ENCODE measurements at regions not wholly inside any gene's neighbourhood (a gene's known extent, or its start where the extent isn't known, plus 50 kb on each side); places are given as distances from the start of the nearest gene placed in this dataset.
A peak's percentile ranks its signal among the peaks of the same experiment; 100 is the strongest.

DNA sequence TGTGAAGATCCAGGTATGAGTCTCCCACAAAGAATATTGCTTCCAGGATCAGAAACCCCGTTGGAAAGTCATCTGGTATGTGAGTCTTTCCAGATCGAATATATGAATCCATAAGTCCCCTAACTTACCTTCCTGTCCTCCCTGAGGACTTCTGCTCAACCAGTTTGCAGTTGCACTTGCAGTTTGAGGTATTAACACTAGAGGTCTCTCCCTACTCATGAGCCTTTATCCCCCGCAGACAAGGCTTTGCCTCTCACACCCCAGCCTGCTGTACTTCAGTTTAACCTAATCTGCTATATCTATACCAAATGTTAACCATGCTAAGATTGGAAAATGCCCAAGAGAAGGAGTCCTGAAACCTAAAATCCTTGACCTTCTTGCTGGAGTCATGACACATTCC is 135.3 kb upstream of the DEFB112 start:
- intact Hi-C loops (cut with micrococcal nuclease; ENCODE audit: unreplicated experiment), result no loop called here
- Mint-ChIP-seq H3K36me3 (ENCODE audit: insufficient read depth, unreplicated experiment) (no peaks in the 10 kb centered on the region), H3K27me3 (ENCODE audit: insufficient read depth, unreplicated experiment) (peaks cover 2% of the 10 kb centered on the region), H3K9me3 (ENCODE audit: unreplicated experiment) (no peaks in the 10 kb centered on the region), H3K4me3 (ENCODE audit: unreplicated experiment) (no peak overlapping the region), H3K27ac (ENCODE audit: unreplicated experiment) (no peak overlapping the region), H3K4me1 (ENCODE audit: low read depth, unreplicated experiment) (no peaks in the 10 kb centered on the region)
- DNase-seq, result peak in 1 of 2 experiments; percentile 4
- TF ChIP-seq, protein P1, sequence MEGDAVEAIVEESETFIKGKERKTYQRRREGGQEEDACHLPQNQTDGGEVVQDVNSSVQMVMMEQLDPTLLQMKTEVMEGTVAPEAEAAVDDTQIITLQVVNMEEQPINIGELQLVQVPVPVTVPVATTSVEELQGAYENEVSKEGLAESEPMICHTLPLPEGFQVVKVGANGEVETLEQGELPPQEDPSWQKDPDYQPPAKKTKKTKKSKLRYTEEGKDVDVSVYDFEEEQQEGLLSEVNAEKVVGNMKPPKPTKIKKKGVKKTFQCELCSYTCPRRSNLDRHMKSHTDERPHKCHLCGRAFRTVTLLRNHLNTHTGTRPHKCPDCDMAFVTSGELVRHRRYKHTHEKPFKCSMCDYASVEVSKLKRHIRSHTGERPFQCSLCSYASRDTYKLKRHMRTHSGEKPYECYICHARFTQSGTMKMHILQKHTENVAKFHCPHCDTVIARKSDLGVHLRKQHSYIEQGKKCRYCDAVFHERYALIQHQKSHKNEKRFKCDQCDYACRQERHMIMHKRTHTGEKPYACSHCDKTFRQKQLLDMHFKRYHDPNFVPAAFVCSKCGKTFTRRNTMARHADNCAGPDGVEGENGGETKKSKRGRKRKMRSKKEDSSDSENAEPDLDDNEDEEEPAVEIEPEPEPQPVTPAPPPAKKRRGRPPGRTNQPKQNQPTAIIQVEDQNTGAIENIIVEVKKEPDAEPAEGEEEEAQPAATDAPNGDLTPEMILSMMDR (IDR thresholded peaks at IDR 0.05; ENCODE audit: insufficient read depth in 1 of 2, low read depth in 1 of 2, low read length in 1 of 2, severe bottlenecking in 1 of 2, unreplicated experiment in 1 of 2), result no peak
- Histone ChIP-seq H3K4me1 (no peaks in the 10 kb centered on the region), H3K27me3 (replicated peaks; ENCODE audit: control insufficient read depth, insufficient read depth, low read length) (no peaks in the 10 kb centered on the region), H3K36me3 (ENCODE audit: control insufficient read depth, insufficient read depth, low read length) (no peaks in the 10 kb centered on the region), H3K9me3 (no peaks in the 10 kb centered on the region), H3K4me3 (ENCODE audit: low read depth, low read length) (no peak overlapping the region)
- no TSS peak for BruUV-seq (replicated peaks)
- CTCF ChIA-PET, result no interaction called here
- POLR2A ChIA-PET, result no interaction called here

DNA sequence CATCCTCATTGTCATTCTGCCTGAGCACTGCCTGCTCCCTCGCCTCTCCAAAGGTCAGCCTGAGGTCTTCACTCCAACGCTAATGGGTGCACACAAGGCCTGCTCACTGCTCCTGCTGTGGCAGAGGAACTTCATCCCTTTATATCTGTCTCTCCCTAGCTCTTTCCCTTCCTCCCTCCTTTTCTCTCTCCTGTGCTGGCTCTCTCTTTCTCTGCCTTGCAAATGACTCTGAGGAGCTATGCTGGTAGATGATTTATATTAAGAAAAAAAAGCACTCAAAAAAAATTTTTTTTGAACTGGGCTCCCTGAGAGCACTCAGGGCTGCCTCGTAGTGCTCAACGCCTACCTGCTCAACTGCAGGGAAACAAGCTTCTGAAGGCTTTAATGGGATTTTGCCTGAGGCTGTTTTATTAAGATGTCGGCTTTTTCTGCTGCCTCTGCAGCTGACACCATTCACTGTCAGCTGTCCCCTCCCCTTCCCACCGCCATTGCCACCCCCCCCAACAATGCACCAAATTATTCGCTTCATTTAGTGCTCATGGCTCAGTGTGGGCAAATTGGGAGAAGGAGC is 137.7 kb upstream of the DEFB112 start:
- Histone ChIP-seq H3K36me3 (ENCODE audit: control insufficient read depth, insufficient read depth, low read length) (no peaks in the 10 kb centered on the region), H3K4me1 (no peaks in the 10 kb centered on the region), H3K4me3 (ENCODE audit: low read depth, low read length) (no peak overlapping the region), H3K27me3 (replicated peaks; ENCODE audit: control insufficient read depth, insufficient read depth, low read length) (no peaks in the 10 kb centered on the region), H3K9me3 (no peaks in the 10 kb centered on the region)
- Mint-ChIP-seq H3K9me3 (ENCODE audit: unreplicated experiment) (no peaks in the 10 kb centered on the region), H3K27ac (ENCODE audit: unreplicated experiment) (no peak overlapping the region), H3K27me3 (ENCODE audit: insufficient read depth, unreplicated experiment) (peaks cover 2% of the 10 kb centered on the region), H3K4me1 (ENCODE audit: low read depth, unreplicated experiment) (no peaks in the 10 kb centered on the region), H3K4me3 (ENCODE audit: unreplicated experiment) (no peak overlapping the region), H3K36me3 (ENCODE audit: insufficient read depth, unreplicated experiment) (no peaks in the 10 kb centered on the region)
- ChIA-PET POLR2A (no interaction called here), CTCF (no interaction called here)
- no TSS peak for BruUV-seq (replicated peaks)
- TF ChIP-seq, protein P1 (IDR thresholded peaks at IDR 0.05; ENCODE audit: insufficient read depth in 1 of 2, low read depth in 1 of 2, low read length in 1 of 2, severe bottlenecking in 1 of 2, unreplicated experiment in 1 of 2), result no peak
- no peak for DNase-seq
- intact Hi-C loops (cut with micrococcal nuclease; ENCODE audit: unreplicated experiment), result no loop called here

DNA sequence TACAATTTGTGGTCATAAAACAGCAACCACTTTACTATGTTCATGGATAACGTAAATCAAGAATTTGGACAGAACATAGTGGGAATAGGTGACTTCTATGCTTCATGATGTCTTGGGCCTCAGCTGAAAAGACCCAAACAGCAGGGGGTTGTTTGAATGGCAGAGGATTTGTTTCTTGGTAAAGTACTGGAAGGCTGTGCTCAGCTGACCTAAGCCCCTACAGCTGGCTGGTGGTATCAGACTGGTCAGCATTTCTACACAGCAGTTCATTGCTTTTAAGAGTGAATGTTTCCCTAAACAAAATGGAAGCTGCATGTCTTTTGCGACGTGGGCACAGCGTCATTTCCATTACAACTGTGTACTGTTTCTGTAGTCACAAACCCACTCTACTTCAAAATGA is 148.5 kb upstream of the DEFB112 start:
- Mint-ChIP-seq H3K27ac (ENCODE audit: unreplicated experiment) (no peak overlapping the region), H3K27me3 (ENCODE audit: insufficient read depth, unreplicated experiment) (no peaks in the 10 kb centered on the region), H3K36me3 (ENCODE audit: insufficient read depth, unreplicated experiment) (no peaks in the 10 kb centered on the region), H3K4me1 (ENCODE audit: low read depth, unreplicated experiment) (peaks cover 9% of the 10 kb centered on the region), H3K9me3 (ENCODE audit: unreplicated experiment) (no peaks in the 10 kb centered on the region), H3K4me3 (ENCODE audit: unreplicated experiment) (no peak overlapping the region)
- H3K9me3 ChIP-seq, result no peaks in the 10 kb centered on the region
- DNase-seq, result no peak
- no peaks in the 10 kb centered on the region for H3K4me1 ChIP-seq
- no TSS peak for BruUV-seq (replicated peaks)
- ChIA-PET POLR2A (no interaction called here), CTCF (no interaction called here)
- H3K36me3 ChIP-seq (ENCODE audit: control insufficient read depth, insufficient read depth, low read length), result no peaks in the 10 kb centered on the region
- intact Hi-C loops (cut with micrococcal nuclease; ENCODE audit: unreplicated experiment), result no loop called here
- no peaks in the 10 kb centered on the region for H3K27me3 ChIP-seq (replicated peaks; ENCODE audit: control insufficient read depth, insufficient read depth, low read length)
- TF ChIP-seq, protein P1 (IDR thresholded peaks at IDR 0.05; ENCODE audit: insufficient read depth in 1 of 2, low read depth in 1 of 2, low read length in 1 of 2, severe bottlenecking in 1 of 2, unreplicated experiment in 1 of 2), result no peak
- no peak overlapping the region for H3K4me3 ChIP-seq (ENCODE audit: low read depth, low read length)
